Glutamatergic neuron (in vitro differentiated cells): ENCODE measurements at regions not wholly inside any gene's neighbourhood (a gene's known extent, or its start where the extent isn't known, plus 50 kb on each side); places are given as distances from the start of the nearest gene placed in this dataset.
"Not testable (repeated sequence)": the region's sequence is repeated elsewhere in the genome, so short reads cannot be mapped to it uniquely, and the experiment has no call there.

Experiments used
- DNase-seq: peaks from one replicate; pipeline ENCODE4 v3.0.0; 2022
- H3K27ac Mint-ChIP-seq: one replicate; pipeline ENCODE4 v1.8.0; 2020; ENCODE audit warnings: mild to moderate bottlenecking, mixed read lengths, inconsistent platforms; ENCODE audit not compliant: unreplicated experiment
- H3K27me3 Mint-ChIP-seq: one replicate; pipeline ENCODE4 v1.8.0; 2020; ENCODE audit warnings: mild to moderate bottlenecking, moderate library complexity, mixed read lengths, inconsistent platforms; ENCODE audit not compliant: unreplicated experiment
- H3K36me3 Mint-ChIP-seq: one replicate; pipeline ENCODE4 v1.8.0; 2020; ENCODE audit warnings: mild to moderate bottlenecking, mixed read lengths, inconsistent platforms; ENCODE audit not compliant: unreplicated experiment
- H3K4me1 Mint-ChIP-seq: one replicate; pipeline ENCODE4 v1.8.0; 2020; ENCODE audit warnings: mild to moderate bottlenecking, low read depth, mixed read lengths, inconsistent platforms; ENCODE audit not compliant: unreplicated experiment
- H3K4me3 Mint-ChIP-seq: one replicate; pipeline ENCODE4 v1.8.0; 2020; ENCODE audit warnings: mild to moderate bottlenecking, mixed read lengths, inconsistent platforms; ENCODE audit not compliant: unreplicated experiment
- H3K9me3 Mint-ChIP-seq: one replicate; pipeline ENCODE4 v1.8.0; 2020; ENCODE audit warnings: mild to moderate bottlenecking, moderate library complexity, mixed read lengths, inconsistent platforms; ENCODE audit not compliant: unreplicated experiment
- TF ChIP-seq, protein P1 (sequence below): fragments of 200-600 bp; sonication (generic); IDR thresholded peaks from one replicate; pipeline ENCODE4 v1.5.0; 2021; ENCODE audit not compliant: partially characterized antibody, unreplicated experiment

GRCh38 chr6:48994811-48995210 is 468.2 kb downstream of the MMUT start:
- Mint-ChIP-seq H3K4me3 (no peak overlapping the region), H3K4me1 (no peaks in the 10 kb centered on the region), H3K36me3 (no peaks in the 10 kb centered on the region), H3K27ac (no peak overlapping the region), H3K9me3 (no peaks in the 10 kb centered on the region), H3K27me3 (no peaks in the 10 kb centered on the region)
- TF ChIP-seq, protein P1, sequence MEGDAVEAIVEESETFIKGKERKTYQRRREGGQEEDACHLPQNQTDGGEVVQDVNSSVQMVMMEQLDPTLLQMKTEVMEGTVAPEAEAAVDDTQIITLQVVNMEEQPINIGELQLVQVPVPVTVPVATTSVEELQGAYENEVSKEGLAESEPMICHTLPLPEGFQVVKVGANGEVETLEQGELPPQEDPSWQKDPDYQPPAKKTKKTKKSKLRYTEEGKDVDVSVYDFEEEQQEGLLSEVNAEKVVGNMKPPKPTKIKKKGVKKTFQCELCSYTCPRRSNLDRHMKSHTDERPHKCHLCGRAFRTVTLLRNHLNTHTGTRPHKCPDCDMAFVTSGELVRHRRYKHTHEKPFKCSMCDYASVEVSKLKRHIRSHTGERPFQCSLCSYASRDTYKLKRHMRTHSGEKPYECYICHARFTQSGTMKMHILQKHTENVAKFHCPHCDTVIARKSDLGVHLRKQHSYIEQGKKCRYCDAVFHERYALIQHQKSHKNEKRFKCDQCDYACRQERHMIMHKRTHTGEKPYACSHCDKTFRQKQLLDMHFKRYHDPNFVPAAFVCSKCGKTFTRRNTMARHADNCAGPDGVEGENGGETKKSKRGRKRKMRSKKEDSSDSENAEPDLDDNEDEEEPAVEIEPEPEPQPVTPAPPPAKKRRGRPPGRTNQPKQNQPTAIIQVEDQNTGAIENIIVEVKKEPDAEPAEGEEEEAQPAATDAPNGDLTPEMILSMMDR = no peak
- DNase-seq = no peak

DNA sequence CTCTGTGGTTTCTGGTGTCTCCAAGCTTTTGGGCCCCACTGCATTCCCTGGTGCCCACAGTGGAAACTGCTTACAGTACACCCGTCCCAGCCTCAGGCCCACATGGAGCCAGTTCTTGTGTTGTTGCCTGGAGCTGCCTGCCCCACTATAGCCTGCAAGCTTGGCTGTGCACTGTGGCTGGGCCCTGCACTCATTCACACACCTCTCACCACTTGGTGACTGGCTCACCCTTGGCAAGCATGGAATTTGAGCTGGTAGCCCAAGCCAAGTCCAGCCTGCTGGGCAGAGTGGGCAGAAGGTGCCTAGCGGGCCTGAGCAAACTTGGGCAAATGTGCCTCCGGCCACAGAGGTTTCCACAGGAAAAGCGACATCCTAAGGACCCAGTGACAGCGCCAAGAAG is 472.3 kb downstream of the MMUT start:
- no peak for DNase-seq
- no peak overlapping the region for H3K4me3 Mint-ChIP-seq
- H3K36me3 Mint-ChIP-seq = no peaks in the 10 kb centered on the region
- H3K9me3 Mint-ChIP-seq = no peaks in the 10 kb centered on the region
- TF ChIP-seq, protein P1 = no peak
- no peak overlapping the region for H3K27ac Mint-ChIP-seq
- peaks cover 2% of the 10 kb centered on the region for H3K27me3 Mint-ChIP-seq
- H3K4me1 Mint-ChIP-seq = no peaks in the 10 kb centered on the region

- Mint-ChIP-seq H3K4me1 (no peaks in the 10 kb centered on the region), H3K4me3 (no peak overlapping the region), H3K27ac (no peak overlapping the region), H3K9me3 (no peaks in the 10 kb centered on the region), H3K36me3 (no peaks in the 10 kb centered on the region), H3K27me3 (peaks cover 2% of the 10 kb centered on the region)
- no peak for DNase-seq
- TF ChIP-seq, protein P1 = no peak
Measured at GRCh38 chr6:48986845-48987244, 476.2 kb downstream of the MMUT start.

- no peak overlapping the region for H3K27ac Mint-ChIP-seq
- H3K4me3 Mint-ChIP-seq = no peak overlapping the region
- no peaks in the 10 kb centered on the region for H3K9me3 Mint-ChIP-seq
- no peaks in the 10 kb centered on the region for H3K4me1 Mint-ChIP-seq
- DNase-seq = no peak
- no peaks in the 10 kb centered on the region for H3K36me3 Mint-ChIP-seq
- TF ChIP-seq, protein P1 = no peak
- H3K27me3 Mint-ChIP-seq = peaks cover 2% of the 10 kb centered on the region
Measured at GRCh38 chr6:48986105-48986504, 476.9 kb downstream of the MMUT start.

DNA sequence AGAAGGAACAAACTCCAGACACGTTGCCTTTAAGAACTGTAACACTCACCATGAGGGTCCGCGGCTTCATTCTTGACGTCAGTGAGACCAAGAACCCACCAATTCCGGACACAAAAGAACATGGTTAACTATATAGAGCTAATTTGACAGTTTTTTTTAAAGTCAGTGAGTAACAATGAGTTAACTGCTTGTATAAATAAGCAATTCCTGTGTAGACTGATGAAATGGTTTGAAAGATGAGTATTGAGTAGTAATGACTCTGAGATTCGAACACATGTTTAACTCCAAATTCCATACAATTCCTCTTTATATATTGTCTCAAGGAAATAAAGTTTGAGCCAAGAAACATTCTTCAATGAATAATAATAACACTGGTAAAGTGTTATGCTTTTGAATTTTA is 478.0 kb downstream of the MMUT start:
- no peaks in the 10 kb centered on the region for H3K36me3 Mint-ChIP-seq

DNA sequence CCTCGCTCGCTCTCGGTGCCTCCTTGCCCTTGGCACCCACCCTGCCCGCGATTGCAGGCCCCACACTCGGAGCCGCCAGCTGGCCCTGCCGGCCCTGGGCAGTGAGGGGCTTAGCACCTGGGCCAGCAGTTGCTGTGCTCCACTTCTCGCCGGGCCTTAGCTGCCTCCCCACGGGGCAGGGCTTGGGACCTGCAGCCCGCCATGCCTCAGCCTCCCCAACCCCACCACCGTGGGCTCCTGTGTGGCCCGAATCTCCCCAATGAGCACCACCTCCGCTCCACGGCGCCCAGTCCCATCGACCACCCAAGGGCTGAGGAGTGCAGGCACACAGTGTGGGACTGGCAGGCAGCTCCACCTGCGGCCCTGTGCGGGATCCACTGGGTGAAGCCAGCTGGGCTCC is 479.1 kb downstream of the MMUT start:
- not testable (repeated sequence) for H3K4me3 Mint-ChIP-seq, DNase-seq, H3K27me3 Mint-ChIP-seq, H3K9me3 Mint-ChIP-seq, H3K4me1 Mint-ChIP-seq, H3K36me3 Mint-ChIP-seq, H3K27ac Mint-ChIP-seq

More for the DNA sequence above, 478.0 kb downstream of the MMUT start:
- Mint-ChIP-seq H3K27me3 (peaks cover 2% of the 10 kb centered on the region), H3K4me1 (no peaks in the 10 kb centered on the region), H3K4me3 (no peak overlapping the region), H3K27ac (no peak overlapping the region), H3K9me3 (no peaks in the 10 kb centered on the region)
- TF ChIP-seq, protein P1 = no peak
- DNase-seq = no peak
